Dermis microvascular lymphatic vessel endothelial cell (primary cell): ENCODE measurements at regions not wholly inside any gene's neighbourhood (a gene's known extent, or its start where the extent isn't known, plus 50 kb on each side); places are given as distances from the start of the nearest gene placed in this dataset.
"Not testable (repeated sequence)": the region's sequence is repeated elsewhere in the genome, so short reads cannot be mapped to it uniquely, and the experiment has no call there.

Experiments used
- DNase-seq, 2 donors: peaks; one replicate each; pipeline versions ENCODE4 v3.0.0 to v3.0.0-alpha.2; 2010; ENCODE audit warnings: low read depth in 2 of 2

- DNase-seq, result no peak
Observed at GRCh38 chr14:53672526-53672925, 284.1 kb downstream of the BMP4 start.

- no peak for DNase-seq
Observed at GRCh38 chr14:53670701-53671100, 285.9 kb downstream of the BMP4 start.

GRCh38 chr14:53668897-53669296 lies 287.7 kb downstream of the BMP4 start:
- no peak for DNase-seq

GRCh38 chr14:53663709-53664108 lies 292.9 kb downstream of the BMP4 start:
- peak; percentile 44 to 64 for DNase-seq

- DNase-seq, result no peak
Observed at GRCh38 chr14:53655080-53655785, 301.4 kb downstream of the BMP4 start.

GRCh38 chr14:53652068-53652467 lies 304.6 kb downstream of the BMP4 start:
- no peak for DNase-seq

- no peak for DNase-seq
Observed at GRCh38 chr14:53651096-53651740, 305.4 kb downstream of the BMP4 start.

- DNase-seq, result peak in 1 of 2 donors; percentile 10
Observed at GRCh38 chr14:53646925-53647324, 309.7 kb downstream of the BMP4 start.

- DNase-seq, result peak in 1 of 2 donors; percentile 4
Observed at GRCh38 chr14:53640695-53641094, 315.9 kb downstream of the BMP4 start.

GRCh38 chr14:53638966-53639365 lies 317.7 kb downstream of the BMP4 start:
- DNase-seq, result no peak

GRCh38 chr14:53634793-53635192 lies 321.8 kb downstream of the BMP4 start:
- DNase-seq, result no peak

- peak; percentile 21 to 32 for DNase-seq
Observed at GRCh38 chr14:53630336-53630735, 326.3 kb downstream of the BMP4 start.

- DNase-seq, result no peak
Observed at GRCh38 chr14:53628732-53629430, 327.7 kb downstream of the BMP4 start.

GRCh38 chr14:53628261-53628660 lies 328.4 kb downstream of the BMP4 start:
- DNase-seq, result no peak

- no peak for DNase-seq
Observed at GRCh38 chr14:53626761-53627160, 329.9 kb downstream of the BMP4 start.

- DNase-seq, result no peak
Observed at GRCh38 chr14:53622447-53622846, 334.2 kb downstream of the BMP4 start.

- no peak for DNase-seq
Observed at GRCh38 chr14:53621921-53622320, 334.7 kb downstream of the BMP4 start.

- DNase-seq, result no peak
Observed at GRCh38 chr14:53621433-53621832, 335.2 kb downstream of the BMP4 start.

- no peak for DNase-seq
Observed at GRCh38 chr14:53620890-53621289, 335.7 kb downstream of the BMP4 start.

- no peak for DNase-seq
Observed at GRCh38 chr14:53620317-53620716, 336.3 kb downstream of the BMP4 start.

GRCh38 chr14:53619691-53620231 lies 336.9 kb downstream of the BMP4 start:
- DNase-seq, result no peak

- not testable (repeated sequence) for DNase-seq
Observed at GRCh38 chr14:53616536-53616935, 340.1 kb downstream of the BMP4 start.
